Kidney epithelial cell (primary cell): ENCODE measurements at regions not wholly inside any gene's neighbourhood (a gene's known extent, or its start where the extent isn't known, plus 50 kb on each side); places are given as distances from the start of the nearest gene placed in this dataset.

ENCODE experiments used
- DNase-seq: peaks from one replicate; pipeline ENCODE4 v3.0.0-alpha.2; 2010; ENCODE audit warnings: low read depth
- H3K27me3 ChIP-seq: 2 replicates; pipeline ENCODE4 v1.6.0; 2011; ENCODE audit warnings: low read length; ENCODE audit not compliant: control insufficient read depth, insufficient read depth
- H3K36me3 ChIP-seq: 2 replicates; pipeline ENCODE4 v1.5.1; 2011; ENCODE audit warnings: low read length; ENCODE audit not compliant: control insufficient read depth, insufficient read depth
- H3K4me3 ChIP-seq: 2 replicates; pipeline ENCODE4 v1.5.1; 2011; ENCODE audit warnings: low read depth, mild to moderate bottlenecking, control low read depth, low read length
- TF ChIP-seq, protein P1 (sequence below): IDR thresholded peaks from 2 replicates; pipeline ENCODE4 v1.5.1; 2011; ENCODE audit warnings: mild to moderate bottlenecking, moderate library complexity, low read length, control low read depth, inconsistent platforms; ENCODE audit not compliant: insufficient read depth, poor library complexity, severe bottlenecking

DNA sequence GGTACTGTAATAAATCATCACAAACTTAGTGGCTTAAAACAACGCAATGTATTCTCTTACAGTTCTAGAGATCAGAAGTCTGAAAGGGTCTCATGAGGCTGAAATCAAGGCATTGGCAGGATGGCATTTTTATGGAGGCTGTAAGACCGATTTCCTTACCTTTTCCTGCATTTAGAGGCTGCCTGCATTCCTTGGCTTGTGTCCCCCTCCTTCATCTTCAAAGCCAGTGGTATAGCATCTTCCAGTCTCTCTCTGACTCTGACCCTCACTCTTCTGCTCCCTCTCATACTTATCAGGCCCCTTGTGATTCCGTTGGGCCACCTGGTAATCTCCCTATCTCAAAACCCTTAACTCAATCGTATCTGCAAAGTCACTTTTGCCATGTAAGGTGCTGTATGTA is 258.2 kb upstream of the JADE1 start:
- no peaks in the 10 kb centered on the region for H3K36me3 ChIP-seq
- TF ChIP-seq, protein P1, sequence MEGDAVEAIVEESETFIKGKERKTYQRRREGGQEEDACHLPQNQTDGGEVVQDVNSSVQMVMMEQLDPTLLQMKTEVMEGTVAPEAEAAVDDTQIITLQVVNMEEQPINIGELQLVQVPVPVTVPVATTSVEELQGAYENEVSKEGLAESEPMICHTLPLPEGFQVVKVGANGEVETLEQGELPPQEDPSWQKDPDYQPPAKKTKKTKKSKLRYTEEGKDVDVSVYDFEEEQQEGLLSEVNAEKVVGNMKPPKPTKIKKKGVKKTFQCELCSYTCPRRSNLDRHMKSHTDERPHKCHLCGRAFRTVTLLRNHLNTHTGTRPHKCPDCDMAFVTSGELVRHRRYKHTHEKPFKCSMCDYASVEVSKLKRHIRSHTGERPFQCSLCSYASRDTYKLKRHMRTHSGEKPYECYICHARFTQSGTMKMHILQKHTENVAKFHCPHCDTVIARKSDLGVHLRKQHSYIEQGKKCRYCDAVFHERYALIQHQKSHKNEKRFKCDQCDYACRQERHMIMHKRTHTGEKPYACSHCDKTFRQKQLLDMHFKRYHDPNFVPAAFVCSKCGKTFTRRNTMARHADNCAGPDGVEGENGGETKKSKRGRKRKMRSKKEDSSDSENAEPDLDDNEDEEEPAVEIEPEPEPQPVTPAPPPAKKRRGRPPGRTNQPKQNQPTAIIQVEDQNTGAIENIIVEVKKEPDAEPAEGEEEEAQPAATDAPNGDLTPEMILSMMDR: no peak
- no peak overlapping the region for H3K4me3 ChIP-seq
- DNase-seq: no peak
- H3K27me3 ChIP-seq: no peaks in the 10 kb centered on the region

- Histone ChIP-seq H3K36me3 (no peaks in the 10 kb centered on the region), H3K4me3 (no peak overlapping the region), H3K27me3 (no peaks in the 10 kb centered on the region)
- TF ChIP-seq, protein P1: no peak
- DNase-seq: no peak
Observed at GRCh38 chr4:128550060-128550459, 259.4 kb upstream of the JADE1 start.

GRCh38 chr4:128549636-128550035 is 259.9 kb upstream of the JADE1 start:
- DNase-seq: no peak
- H3K27me3 ChIP-seq: no peaks in the 10 kb centered on the region
- TF ChIP-seq, protein P1: no peak
- H3K4me3 ChIP-seq: no peak overlapping the region
- H3K36me3 ChIP-seq: no peaks in the 10 kb centered on the region

GRCh38 chr4:128548381-128548780 is 260.8 kb upstream of the PGRMC2 start:
- TF ChIP-seq, protein P1: no peak
- DNase-seq: no peak
- H3K36me3 ChIP-seq: no peaks in the 10 kb centered on the region
- H3K4me3 ChIP-seq: no peak overlapping the region
- no peaks in the 10 kb centered on the region for H3K27me3 ChIP-seq

- Histone ChIP-seq H3K36me3 (no peaks in the 10 kb centered on the region), H3K4me3 (no peak overlapping the region), H3K27me3 (no peaks in the 10 kb centered on the region)
- TF ChIP-seq, protein P1: no peak
- DNase-seq: no peak
Observed at GRCh38 chr4:128544272-128544671, 256.7 kb upstream of the PGRMC2 start.

- no peak for DNase-seq
- TF ChIP-seq, protein P1: no peak
Observed at GRCh38 chr4:128543696-128544095, 256.1 kb upstream of the PGRMC2 start.

More at GRCh38 chr4:128543696-128544095, 256.1 kb upstream of the PGRMC2 start:
- Histone ChIP-seq H3K27me3 (no peaks in the 10 kb centered on the region), H3K4me3 (no peak overlapping the region), H3K36me3 (no peaks in the 10 kb centered on the region)
